GM23248 (cell line): ENCODE measurements at regions not wholly inside any gene's neighbourhood (a gene's known extent, or its start where the extent isn't known, plus 50 kb on each side); places are given as distances from the start of the nearest gene placed in this dataset.

Experiments used
- DNase-seq: peaks from one replicate; pipeline ENCODE4 v3.0.0-alpha.2; 2015
- H2AFZ ChIP-seq: fragments of 200-600 bp; sonication (generic); 2 replicates; pipeline ENCODE4 v1.6.1; 2016; ENCODE audit warnings: antibody characterized with exemption
- H3F3A ChIP-seq: fragments of 200-600 bp; sonication (generic); 2 replicates; pipeline ENCODE4 v1.6.1; 2016; ENCODE audit warnings: mild to moderate bottlenecking, antibody characterized with exemption, mixed run types; ENCODE audit not compliant: insufficient read depth
- H3K27ac ChIP-seq: fragments of 200-600 bp; sonication (generic); 2 replicates; pipeline ENCODE4 v1.5.1; 2016; ENCODE audit warnings: mild to moderate bottlenecking
- H3K27me3 ChIP-seq: fragments of 200-600 bp; sonication (generic); replicated peaks from 2 replicates; pipeline ENCODE4 v1.6.1; 2016; ENCODE audit warnings: mild to moderate bottlenecking; ENCODE audit not compliant: insufficient read depth
- H3K36me3 ChIP-seq: fragments of 200-600 bp; sonication (generic); 2 replicates; pipeline ENCODE4 v1.6.1; 2016; ENCODE audit warnings: low read depth, mild to moderate bottlenecking
- H3K4me1 ChIP-seq: fragments of 200-600 bp; sonication (generic); 2 replicates; pipeline ENCODE4 v1.6.1; 2016; ENCODE audit warnings: mild to moderate bottlenecking; ENCODE audit not compliant: insufficient read depth
- H3K4me2 ChIP-seq: fragments of 200-600 bp; sonication (generic); one replicate; pipeline ENCODE4 v1.6.1; 2016; ENCODE audit warnings: mild to moderate bottlenecking; ENCODE audit not compliant: unreplicated experiment
- H3K4me3 ChIP-seq: fragments of 200-600 bp; sonication (generic); 2 replicates; pipeline ENCODE4 v1.5.1; 2016; ENCODE audit warnings: mild to moderate bottlenecking
- H3K79me2 ChIP-seq: fragments of 200-600 bp; sonication (generic); 2 replicates; pipeline ENCODE4 v1.6.1; 2016; ENCODE audit warnings: mild to moderate bottlenecking; ENCODE audit not compliant: insufficient read depth
- H3K9ac ChIP-seq: fragments of 200-600 bp; sonication (generic); 2 replicates; pipeline ENCODE4 v1.6.1; 2016; ENCODE audit warnings: mild to moderate bottlenecking
- H3K9me2 ChIP-seq: fragments of 200-600 bp; sonication (generic); 2 replicates; pipeline ENCODE4 v1.6.1; 2016; ENCODE audit warnings: mixed run types, mild to moderate bottlenecking, moderate library complexity; ENCODE audit not compliant: insufficient read depth
- H3K9me3 ChIP-seq: fragments of 200-600 bp; sonication (generic); one replicate; pipeline ENCODE4 v1.6.1; 2017; ENCODE audit warnings: low read depth
- H4K20me1 ChIP-seq: fragments of 200-600 bp; sonication (generic); 2 replicates; pipeline ENCODE4 v1.6.0; 2016; ENCODE audit not compliant: insufficient read depth
- EZH2 ChIP-seq: fragments of 200-600 bp; sonication (generic); IDR thresholded peaks from 2 replicates; pipeline ENCODE4 v1.6.1; 2018; ENCODE audit warnings: antibody characterized with exemption, mild to moderate bottlenecking; ENCODE audit not compliant: insufficient read depth, poor library complexity, severe bottlenecking
- EZH2phosphoT487 ChIP-seq: fragments of 200-600 bp; sonication (generic); IDR thresholded peaks from 2 replicates; pipeline ENCODE4 v1.6.1; 2018; ENCODE audit warnings: antibody characterized with exemption, moderate library complexity, mild to moderate bottlenecking, low read depth; ENCODE audit not compliant: insufficient read depth
- WGBS, 2 experiments: methylation state at CpG; one replicate each; pipeline ENCODE4 v1.1.6; 2015 to 2017; ENCODE audit warnings: low lambda C conversion rate in 2 of 2, low coverage in 1 of 2; ENCODE audit errors: missing lambda C conversion rate in 2 of 2; 5-methylcytosine and 5-hydroxymethylcytosine counted together
- in situ Hi-C: fragments of 300-500 bp; cut with MboI; formaldehyde crosslinking; loops from 2 replicates; pipeline ENCODE4 v1.15.0; 2020

GRCh38 chr21:23067672-23068071 is 2069.5 kb downstream of the NCAM2 start:
- H3K9me3 ChIP-seq: no peaks in the 10 kb centered on the region
- no peaks in the 10 kb centered on the region for H4K20me1 ChIP-seq
- no peaks in the 10 kb centered on the region for H3K27me3 ChIP-seq
- WGBS, 2 experiments: 0% methylated on average over 2 of the region's 2 CpGs
- TF ChIP-seq EZH2: no peak
- TF ChIP-seq EZH2phosphoT487: no peak
- H3K9ac ChIP-seq: no peak overlapping the region
- H3K4me3 ChIP-seq: no peak overlapping the region
- in situ Hi-C loops: no loop called here
- H3K36me3 ChIP-seq: no peaks in the 10 kb centered on the region
- no peak overlapping the region for H2AFZ ChIP-seq
- no peaks in the 10 kb centered on the region for H3K79me2 ChIP-seq
- no peak overlapping the region for H3K4me2 ChIP-seq
- H3K27ac ChIP-seq: no peak overlapping the region
- H3K9me2 ChIP-seq: no peaks in the 10 kb centered on the region
- DNase-seq: no peak
- no peaks in the 10 kb centered on the region for H3K4me1 ChIP-seq
- H3F3A ChIP-seq: no peaks in the 10 kb centered on the region

- Histone ChIP-seq H4K20me1 (no peaks in the 10 kb centered on the region), H3K9me2 (no peaks in the 10 kb centered on the region), H3K4me2 (no peak overlapping the region), H3K79me2 (no peaks in the 10 kb centered on the region), H3K9me3 (no peaks in the 10 kb centered on the region), H3K4me1 (no peaks in the 10 kb centered on the region), H2AFZ (no peak overlapping the region), H3K27ac (no peak overlapping the region), H3F3A (no peaks in the 10 kb centered on the region), H3K9ac (no peak overlapping the region), H3K27me3 (no peaks in the 10 kb centered on the region), H3K36me3 (no peaks in the 10 kb centered on the region), H3K4me3 (no peak overlapping the region)
- in situ Hi-C loops: no loop called here
- 19% methylated on average over 2 of the region's 2 CpGs for WGBS, 2 experiments
- no peak for DNase-seq
- no peak for TF ChIP-seq EZH2
- TF ChIP-seq EZH2phosphoT487: no peak
These were observed 2085.0 kb downstream of the NCAM2 start for GRCh38 chr21:23083242-23083641.

DNA sequence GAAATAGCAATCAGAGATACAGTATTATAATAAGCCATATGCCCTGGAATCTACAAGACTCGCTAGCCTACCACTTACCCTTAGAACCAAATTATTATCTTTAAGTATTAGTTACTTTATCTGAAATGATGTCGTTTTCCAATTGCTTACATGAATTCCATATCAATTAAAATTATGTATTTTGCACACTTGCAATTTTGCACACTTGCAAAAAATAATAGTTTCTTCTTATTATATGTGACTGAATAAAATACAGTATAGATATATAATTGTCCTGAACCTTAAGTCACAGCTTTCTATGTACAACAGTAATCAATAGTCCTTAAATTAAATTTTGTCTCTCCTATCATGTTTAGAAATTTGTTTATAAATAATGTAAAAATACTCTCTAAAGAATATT is 2095.1 kb downstream of the NCAM2 start:
- no peak overlapping the region for H3K9ac ChIP-seq
- no peaks in the 10 kb centered on the region for H4K20me1 ChIP-seq
- H3K36me3 ChIP-seq: no peaks in the 10 kb centered on the region
- no peaks in the 10 kb centered on the region for H3K27me3 ChIP-seq
- TF ChIP-seq EZH2: no peak
- no peak for TF ChIP-seq EZH2phosphoT487
- H3F3A ChIP-seq: no peaks in the 10 kb centered on the region
- no peaks in the 10 kb centered on the region for H3K9me3 ChIP-seq
- no peak overlapping the region for H2AFZ ChIP-seq
- no peak overlapping the region for H3K4me3 ChIP-seq
- no peaks in the 10 kb centered on the region for H3K4me1 ChIP-seq
- DNase-seq: no peak
- no peak overlapping the region for H3K4me2 ChIP-seq
- WGBS, 2 experiments: 10 to 16% methylated on average over 2 of the region's 2 CpGs
- no peaks in the 10 kb centered on the region for H3K79me2 ChIP-seq
- in situ Hi-C loops: no loop called here
- H3K27ac ChIP-seq: no peak overlapping the region
- no peaks in the 10 kb centered on the region for H3K9me2 ChIP-seq

GRCh38 chr21:23099185-23099584 is 2101.0 kb downstream of the NCAM2 start:
- H3K27me3 ChIP-seq: no peaks in the 10 kb centered on the region
- H3K79me2 ChIP-seq: no peaks in the 10 kb centered on the region
- DNase-seq: no peak
- no peaks in the 10 kb centered on the region for H3K9me2 ChIP-seq
- H3F3A ChIP-seq: no peaks in the 10 kb centered on the region
- no peaks in the 10 kb centered on the region for H3K9me3 ChIP-seq
- H3K4me3 ChIP-seq: no peak overlapping the region
- H3K9ac ChIP-seq: no peak overlapping the region
- no peak for TF ChIP-seq EZH2
- no peak for TF ChIP-seq EZH2phosphoT487
- H2AFZ ChIP-seq: no peak overlapping the region
- in situ Hi-C loops: no loop called here
- H4K20me1 ChIP-seq: no peaks in the 10 kb centered on the region
- H3K4me1 ChIP-seq: no peaks in the 10 kb centered on the region
- H3K27ac ChIP-seq: no peak overlapping the region
- H3K36me3 ChIP-seq: no peaks in the 10 kb centered on the region
- H3K4me2 ChIP-seq: no peak overlapping the region

GRCh38 chr21:23101111-23101510 is 2102.9 kb downstream of the NCAM2 start:
- H3K36me3 ChIP-seq: no peaks in the 10 kb centered on the region
- no peak overlapping the region for H3K27ac ChIP-seq
- no peaks in the 10 kb centered on the region for H4K20me1 ChIP-seq
- H3K27me3 ChIP-seq: no peaks in the 10 kb centered on the region
- H3K4me2 ChIP-seq: no peak overlapping the region
- no peaks in the 10 kb centered on the region for H3K79me2 ChIP-seq
- no peak for TF ChIP-seq EZH2phosphoT487
- TF ChIP-seq EZH2: no peak
- H3K9me3 ChIP-seq: no peaks in the 10 kb centered on the region
- no peak for DNase-seq
- in situ Hi-C loops: no loop called here
- H3K9me2 ChIP-seq: no peaks in the 10 kb centered on the region
- no peaks in the 10 kb centered on the region for H3F3A ChIP-seq
- WGBS, 2 experiments: 78 to 79% methylated on average over 14 of the region's 14 CpGs
- H2AFZ ChIP-seq: no peak overlapping the region
- no peak overlapping the region for H3K4me3 ChIP-seq
- no peak overlapping the region for H3K9ac ChIP-seq
- no peaks in the 10 kb centered on the region for H3K4me1 ChIP-seq
